CD14-positive monocyte (primary cell): ENCODE measurements at regions not wholly inside any gene's neighbourhood (a gene's known extent, or its start where the extent isn't known, plus 50 kb on each side); places are given as distances from the start of the nearest gene placed in this dataset.

Experiments
- DNase-seq, 3 donors: peaks; one replicate each; pipeline ENCODE4 v3.0.0-alpha.2; 2011 to 2022
- H2AFZ ChIP-seq: 2 replicates; pipeline ENCODE4 v1.6.0; 2012; ENCODE audit warnings: mild to moderate bottlenecking, low read depth, low read length, inconsistent platforms; ENCODE audit not compliant: insufficient read depth, poor library complexity, severe bottlenecking
- H3K27ac ChIP-seq, 2 donors: 1 replicate in 1 of 2; 2 replicates in 1 of 2; pipeline ENCODE4 v1.5.1; 2012 to 2013; ENCODE audit warnings: low read length in 2 of 2, control low read depth in 1 of 2, inconsistent platforms in 1 of 2, low read depth in 1 of 2, mild to moderate bottlenecking in 1 of 2
- H3K27me3 ChIP-seq, 2 donors: one replicate each; pipeline versions ENCODE4 v1.6.0 to v1.6.1; 2011 to 2013; ENCODE audit warnings: low read length in 2 of 2; ENCODE audit not compliant: control insufficient read depth in 2 of 2, insufficient read depth in 2 of 2
- H3K36me3 ChIP-seq, 2 donors: replicated peaks in 1 of 2; 1 replicate in 1 of 2; 2 replicates in 1 of 2; pipeline versions ENCODE4 v1.5.1 to v1.6.1; 2012 to 2013; ENCODE audit warnings: low read length in 2 of 2, control low read depth in 1 of 2, inconsistent platforms in 1 of 2, mild to moderate bottlenecking in 1 of 2; ENCODE audit not compliant: insufficient read depth in 2 of 2, control insufficient read depth in 1 of 2
- H3K4me1 ChIP-seq, 2 donors: 1 replicate in 1 of 2; 2 replicates in 1 of 2; pipeline versions ENCODE4 v1.5.1 to v1.6.1; 2012 to 2013; ENCODE audit warnings: low read length in 2 of 2, control low read depth in 1 of 2, inconsistent platforms in 1 of 2, mild to moderate bottlenecking in 1 of 2, moderate library complexity in 1 of 2; ENCODE audit not compliant: insufficient read depth in 2 of 2, control insufficient read depth in 1 of 2
- H3K4me2 ChIP-seq: replicated peaks from 2 replicates; pipeline ENCODE3; 2012; ENCODE audit warnings: low read length, moderate library complexity, mild to moderate bottlenecking; ENCODE audit not compliant: poor library complexity, severe bottlenecking; ENCODE audit errors: extremely low read depth
- H3K4me3 ChIP-seq, 3 experiments: fragments of 200-600 bp in 1 of 3; sonication (generic) in 1 of 3; replicated peaks in 1 of 3; 1 replicate in 2 of 3; 2 replicates in 1 of 3; pipeline ENCODE4 v1.5.1; 2011 to 2013; ENCODE audit warnings: low read length in 3 of 3, mild to moderate bottlenecking in 3 of 3, control low read depth in 2 of 3, low read depth in 2 of 3, inconsistent platforms in 1 of 3, moderate library complexity in 1 of 3
- H3K79me2 ChIP-seq: 2 replicates; pipeline ENCODE4 v1.6.0; 2012; ENCODE audit warnings: mild to moderate bottlenecking, control low read depth, inconsistent platforms, low read length, moderate library complexity; ENCODE audit not compliant: insufficient read depth
- H3K9ac ChIP-seq: 2 replicates; pipeline ENCODE4 v1.6.0; 2017; ENCODE audit warnings: low read length, mild to moderate bottlenecking; ENCODE audit not compliant: insufficient read depth, poor library complexity, severe bottlenecking
- H3K9me3 ChIP-seq, 2 donors: replicated peaks in 1 of 2; 1 replicate in 1 of 2; 2 replicates in 1 of 2; pipeline versions ENCODE4 v1.5.1 to v1.6.1; 2012 to 2013; ENCODE audit warnings: low read length in 2 of 2, control low read depth in 1 of 2; ENCODE audit not compliant: control insufficient read depth in 1 of 2, insufficient read depth in 1 of 2
- H4K20me1 ChIP-seq: 2 replicates; pipeline ENCODE4 v1.6.0; 2012; ENCODE audit warnings: mild to moderate bottlenecking, low read length, control low read depth, moderate library complexity; ENCODE audit not compliant: insufficient read depth
- H3K27ac Mint-ChIP-seq, 7 donors: one replicate each; pipeline ENCODE4 v1.8.0; 2020; ENCODE audit warnings: mild to moderate bottlenecking in 7 of 7, mixed read lengths in 7 of 7, moderate library complexity in 6 of 7, inconsistent platforms in 2 of 7
- H3K27me3 Mint-ChIP-seq, 3 donors: one replicate each; pipeline ENCODE4 v1.8.0; 2021 to 2022; ENCODE audit warnings: low read depth in 3 of 3, mild to moderate bottlenecking in 3 of 3, mixed read lengths in 3 of 3, moderate library complexity in 3 of 3, inconsistent platforms in 1 of 3
- H3K36me3 Mint-ChIP-seq, 2 donors: one replicate each; pipeline ENCODE4 v1.8.0; 2020; ENCODE audit warnings: mixed read lengths in 2 of 2, inconsistent platforms in 1 of 2, mild to moderate bottlenecking in 1 of 2
- H3K4me1 Mint-ChIP-seq: one replicate; pipeline ENCODE4 v1.8.0; 2020; ENCODE audit warnings: mild to moderate bottlenecking, mixed read lengths
- H3K4me3 Mint-ChIP-seq, 2 donors: one replicate each; pipeline ENCODE4 v1.8.0; 2020; ENCODE audit warnings: mild to moderate bottlenecking in 2 of 2, mixed read lengths in 2 of 2, moderate library complexity in 1 of 2
- H3K9me3 Mint-ChIP-seq, 7 donors: one replicate each; pipeline ENCODE4 v1.8.0; 2020 to 2022; ENCODE audit warnings: mixed read lengths in 7 of 7, mild to moderate bottlenecking in 6 of 7, moderate library complexity in 6 of 7, inconsistent platforms in 2 of 7
- WGBS: methylation state at CpG from one replicate; pipeline ENCODE4 v1.1.5; 2013; ENCODE audit warnings: missing lambda C conversion rate; ENCODE audit not compliant: insufficient coverage; 5-methylcytosine and 5-hydroxymethylcytosine counted together
- intact Hi-C, 2 donors: fragments of 100-400 bp; cut with micrococcal nuclease; formaldehyde crosslinking; loops; one replicate each; pipeline versions ENCODE4 v1.15.0 to v1.15.1; 2023
- TF ChIP-seq, protein P1 (sequence below): fragments of 200-600 bp; IDR thresholded peaks from one replicate; pipeline ENCODE4 v1.8.0; 2022; ENCODE audit warnings: antibody characterized with exemption, mild to moderate bottlenecking

DNA sequence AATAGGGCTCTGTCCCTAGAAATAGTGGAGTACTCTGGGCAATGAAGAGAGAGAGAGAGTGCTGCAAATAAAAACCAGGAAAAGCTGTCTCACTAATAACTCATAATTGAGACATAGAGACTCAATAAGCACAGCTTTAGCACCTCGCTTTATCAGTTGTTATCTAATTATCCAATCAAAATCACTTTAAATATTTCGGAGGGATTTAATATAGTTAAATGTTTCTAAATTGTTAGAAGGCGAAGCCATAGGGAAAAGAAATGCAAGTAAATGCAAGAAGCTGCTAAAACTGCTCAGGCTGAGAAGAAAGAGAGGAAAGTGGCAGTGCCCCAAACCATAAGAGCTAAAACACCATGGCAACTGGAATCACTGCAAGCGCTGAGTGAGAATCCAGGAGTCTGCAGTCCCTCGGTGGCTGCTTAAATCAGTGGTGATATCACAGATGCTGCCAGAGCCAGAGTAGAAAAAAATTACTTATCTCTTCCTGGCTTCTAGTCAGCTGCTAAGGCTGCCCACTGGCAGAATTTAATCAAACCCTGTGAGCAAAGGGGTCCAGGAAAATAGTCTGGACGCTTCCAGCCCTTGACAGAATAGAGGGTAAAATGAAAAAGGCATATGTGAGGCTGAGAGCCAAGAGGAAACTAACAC, 150.4 kb upstream of the CHRM2 start:
- Histone ChIP-seq H3K27ac (no peak overlapping the region), H3K79me2 (no peaks in the 10 kb centered on the region), H3K4me1 (no peaks in the 10 kb centered on the region), H3K4me2 (no peak overlapping the region), H3K9me3 (peaks cover 0 to 2% of the 10 kb centered on the region in 2 donors), H3K27me3 (no peaks in the 10 kb centered on the region), H3K36me3 (no peaks in the 10 kb centered on the region), H4K20me1 (no peaks in the 10 kb centered on the region), H2AFZ (no peak overlapping the region), H3K4me3 (no peak overlapping the region), H3K9ac (no peak overlapping the region)
- Mint-ChIP-seq H3K36me3 (no peaks in the 10 kb centered on the region), H3K9me3 (peaks cover 0 to 5% (median 3%) of the 10 kb centered on the region in 7 donors), H3K27me3 (no peaks in the 10 kb centered on the region), H3K4me1 (no peaks in the 10 kb centered on the region), H3K4me3 (no peak overlapping the region), H3K27ac (no peak overlapping the region)
- intact Hi-C loops = no loop called here
- no peak for DNase-seq
- TF ChIP-seq, protein P1, sequence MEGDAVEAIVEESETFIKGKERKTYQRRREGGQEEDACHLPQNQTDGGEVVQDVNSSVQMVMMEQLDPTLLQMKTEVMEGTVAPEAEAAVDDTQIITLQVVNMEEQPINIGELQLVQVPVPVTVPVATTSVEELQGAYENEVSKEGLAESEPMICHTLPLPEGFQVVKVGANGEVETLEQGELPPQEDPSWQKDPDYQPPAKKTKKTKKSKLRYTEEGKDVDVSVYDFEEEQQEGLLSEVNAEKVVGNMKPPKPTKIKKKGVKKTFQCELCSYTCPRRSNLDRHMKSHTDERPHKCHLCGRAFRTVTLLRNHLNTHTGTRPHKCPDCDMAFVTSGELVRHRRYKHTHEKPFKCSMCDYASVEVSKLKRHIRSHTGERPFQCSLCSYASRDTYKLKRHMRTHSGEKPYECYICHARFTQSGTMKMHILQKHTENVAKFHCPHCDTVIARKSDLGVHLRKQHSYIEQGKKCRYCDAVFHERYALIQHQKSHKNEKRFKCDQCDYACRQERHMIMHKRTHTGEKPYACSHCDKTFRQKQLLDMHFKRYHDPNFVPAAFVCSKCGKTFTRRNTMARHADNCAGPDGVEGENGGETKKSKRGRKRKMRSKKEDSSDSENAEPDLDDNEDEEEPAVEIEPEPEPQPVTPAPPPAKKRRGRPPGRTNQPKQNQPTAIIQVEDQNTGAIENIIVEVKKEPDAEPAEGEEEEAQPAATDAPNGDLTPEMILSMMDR = no peak
- WGBS = 70% methylated on average over 2 of the region's 6 CpGs

DNA sequence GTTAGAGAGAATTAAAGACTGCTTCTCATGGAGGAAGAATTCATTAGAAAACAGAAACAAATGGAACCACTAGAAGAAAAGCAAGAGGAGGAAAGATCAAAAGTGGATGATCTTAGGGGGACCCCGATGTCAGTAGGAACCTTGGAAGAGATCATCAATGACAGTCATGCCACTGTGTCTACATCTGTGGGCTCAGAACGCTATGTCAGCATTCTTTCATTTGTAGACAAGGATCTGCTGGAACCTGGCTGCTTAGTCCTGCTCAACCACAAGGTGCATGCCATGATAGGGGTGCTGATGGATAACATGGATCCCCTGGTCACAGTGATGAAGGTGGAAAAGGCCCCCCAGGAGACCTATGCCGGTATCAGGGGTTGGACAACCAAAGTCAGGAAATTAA, 154.4 kb upstream of the CHRM2 start:
- no peaks in the 10 kb centered on the region for H3K36me3 ChIP-seq
- Mint-ChIP-seq H3K9me3 (peaks cover 0 to 9% (median 3%) of the 10 kb centered on the region in 7 donors), H3K4me3 (no peak overlapping the region), H3K4me1 (no peaks in the 10 kb centered on the region), H3K36me3 (no peaks in the 10 kb centered on the region), H3K27ac (no peak overlapping the region), H3K27me3 (no peaks in the 10 kb centered on the region)
- no peaks in the 10 kb centered on the region for H3K27me3 ChIP-seq
- H3K4me2 ChIP-seq = no peak overlapping the region
- DNase-seq = no peak
- H3K9ac ChIP-seq = no peak overlapping the region
- H3K4me3 ChIP-seq = no peak overlapping the region
- WGBS = 86% methylated on average over 1 of the region's 3 CpGs
- H4K20me1 ChIP-seq = no peaks in the 10 kb centered on the region
- intact Hi-C loops = no loop called here
- no peaks in the 10 kb centered on the region for H3K79me2 ChIP-seq
- H3K27ac ChIP-seq = no peak overlapping the region
- H2AFZ ChIP-seq = no peak overlapping the region
- no peaks in the 10 kb centered on the region for H3K4me1 ChIP-seq
- H3K9me3 ChIP-seq = peaks cover 0 to 2% of the 10 kb centered on the region in 2 donors
- TF ChIP-seq, protein P1 = no peak
